OCI-LY7 (cell line): ENCODE measurements at regions not wholly inside any gene's neighbourhood (a gene's known extent, or its start where the extent isn't known, plus 50 kb on each side); places are given as distances from the start of the nearest gene placed in this dataset.

Source experiments
- EZH2phosphoT487 ChIP-seq: fragments of 200-600 bp; sonication (generic); IDR thresholded peaks from 2 replicates; pipeline ENCODE4 v1.6.1; 2018; ENCODE audit warnings: low read depth, borderline replicate concordance, mild to moderate bottlenecking, mixed run types, antibody characterized with exemption, low read length, moderate library complexity, mixed read lengths
- TF ChIP-seq, protein P1 (sequence below): fragments of 200-600 bp; sonication (generic); conservative IDR thresholded peaks from 2 replicates; pipeline ENCODE4 v1.5.1; 2014; ENCODE audit warnings: mild to moderate bottlenecking, antibody characterized with exemption, low read length, moderate library complexity, mixed read lengths

DNA sequence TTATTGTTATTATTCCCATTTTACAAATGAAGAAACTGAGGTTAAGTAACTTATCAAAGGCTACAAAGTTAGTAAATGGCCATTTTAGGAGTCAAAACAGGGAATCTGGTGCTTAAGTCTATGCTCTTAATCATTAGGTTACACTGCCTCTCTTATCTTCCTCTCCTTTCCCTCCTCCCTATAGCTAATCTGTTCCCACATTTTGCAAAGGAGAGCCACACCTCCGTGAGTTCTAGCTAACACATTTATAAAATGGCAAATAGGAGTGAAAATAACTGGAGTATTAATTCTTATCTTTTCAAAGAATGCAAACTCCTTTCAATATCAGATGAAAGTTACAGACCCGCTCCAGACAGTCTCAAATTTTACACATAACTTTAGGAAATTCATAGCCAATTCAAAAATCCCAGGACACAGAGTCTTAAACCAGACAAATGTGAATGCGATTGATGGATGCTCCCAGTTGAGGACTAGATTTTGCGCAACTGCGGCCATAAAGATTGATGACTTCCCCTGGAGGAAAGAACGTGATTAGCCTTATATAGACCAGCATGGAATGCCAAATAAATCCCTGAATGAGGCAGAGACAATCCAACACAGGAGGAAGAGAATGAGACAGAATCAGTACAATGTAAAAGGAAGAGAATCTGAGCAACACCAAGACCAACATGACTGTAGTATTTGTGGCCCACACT is 225.0 kb upstream of the ARID2 start:
- TF ChIP-seq, protein P1, sequence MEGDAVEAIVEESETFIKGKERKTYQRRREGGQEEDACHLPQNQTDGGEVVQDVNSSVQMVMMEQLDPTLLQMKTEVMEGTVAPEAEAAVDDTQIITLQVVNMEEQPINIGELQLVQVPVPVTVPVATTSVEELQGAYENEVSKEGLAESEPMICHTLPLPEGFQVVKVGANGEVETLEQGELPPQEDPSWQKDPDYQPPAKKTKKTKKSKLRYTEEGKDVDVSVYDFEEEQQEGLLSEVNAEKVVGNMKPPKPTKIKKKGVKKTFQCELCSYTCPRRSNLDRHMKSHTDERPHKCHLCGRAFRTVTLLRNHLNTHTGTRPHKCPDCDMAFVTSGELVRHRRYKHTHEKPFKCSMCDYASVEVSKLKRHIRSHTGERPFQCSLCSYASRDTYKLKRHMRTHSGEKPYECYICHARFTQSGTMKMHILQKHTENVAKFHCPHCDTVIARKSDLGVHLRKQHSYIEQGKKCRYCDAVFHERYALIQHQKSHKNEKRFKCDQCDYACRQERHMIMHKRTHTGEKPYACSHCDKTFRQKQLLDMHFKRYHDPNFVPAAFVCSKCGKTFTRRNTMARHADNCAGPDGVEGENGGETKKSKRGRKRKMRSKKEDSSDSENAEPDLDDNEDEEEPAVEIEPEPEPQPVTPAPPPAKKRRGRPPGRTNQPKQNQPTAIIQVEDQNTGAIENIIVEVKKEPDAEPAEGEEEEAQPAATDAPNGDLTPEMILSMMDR = no peak
- no peak for TF ChIP-seq EZH2phosphoT487
